LNCAP (cell line): ENCODE measurements at regions not wholly inside any gene's neighbourhood (a gene's known extent, or its start where the extent isn't known, plus 50 kb on each side); places are given as distances from the start of the nearest gene placed in this dataset.

Source experiments
- CTCF ChIP-seq: fragments of 450-650 bp; IDR thresholded peaks from 2 replicates; pipeline ENCODE4 v1.5.1; 2017; ENCODE audit warnings: mild to moderate bottlenecking

GRCh38 chr5:54644226-54644625, 126.7 kb downstream of the SNX18 start:
- TF ChIP-seq CTCF: no peak

- no peak for TF ChIP-seq CTCF
These were observed 126.1 kb downstream of the SNX18 start for GRCh38 chr5:54643685-54644106.

- TF ChIP-seq CTCF: no peak
These were observed 122.1 kb downstream of the SNX18 start for GRCh38 chr5:54639621-54640020.

- no peak for TF ChIP-seq CTCF
These were observed 120.5 kb downstream of the SNX18 start for GRCh38 chr5:54638106-54638505.

- TF ChIP-seq CTCF: no peak
These were observed 120.1 kb downstream of the SNX18 start for GRCh38 chr5:54637654-54638053.

GRCh38 chr5:54634089-54634488, 116.5 kb downstream of the SNX18 start:
- TF ChIP-seq CTCF: no peak

GRCh38 chr5:54632131-54632701, 114.7 kb downstream of the SNX18 start:
- no peak for TF ChIP-seq CTCF
